Brain pericyte (primary cell): ENCODE measurements at regions not wholly inside any gene's neighbourhood (a gene's known extent, or its start where the extent isn't known, plus 50 kb on each side); places are given as distances from the start of the nearest gene placed in this dataset.
A peak's percentile ranks its signal among the peaks of the same experiment; 100 is the strongest.

Experiments
- DNase-seq: peaks from one replicate; pipeline ENCODE4 v3.0.0-alpha.2; 2012; ENCODE audit warnings: low read depth, low spot score

- no peak for DNase-seq
These were observed 192.5 kb downstream of the FOXD2 start for GRCh38 chr1:47630346-47630745.

- no peak for DNase-seq
These were observed 193.7 kb downstream of the FOXD2 start for GRCh38 chr1:47631411-47631995.

DNA sequence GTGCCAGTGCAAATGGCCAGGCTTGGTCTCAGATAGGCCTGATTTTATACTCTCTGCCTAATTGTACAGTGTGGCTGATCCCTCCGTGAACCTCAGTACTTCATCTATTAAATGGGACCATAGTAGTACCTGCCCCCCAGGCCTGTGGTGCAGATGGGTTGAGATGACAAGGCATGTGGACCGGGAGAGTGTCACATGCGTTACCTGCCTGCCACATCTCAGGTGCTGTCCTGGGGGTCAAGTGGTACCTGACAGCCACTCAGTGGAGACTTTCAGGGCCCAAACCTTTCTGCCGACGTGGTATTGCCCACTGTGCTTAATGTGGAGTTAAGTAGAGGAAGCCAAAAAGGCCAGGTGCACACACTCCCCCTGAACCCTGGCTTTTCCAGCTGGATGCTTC is 197.3 kb downstream of the FOXD2 start:
- no peak for DNase-seq

GRCh38 chr1:47635597-47635996 is 197.8 kb downstream of the FOXD2 start:
- no peak for DNase-seq

GRCh38 chr1:47637111-47637685 is 199.4 kb downstream of the FOXD2 start:
- DNase-seq = no peak

DNA sequence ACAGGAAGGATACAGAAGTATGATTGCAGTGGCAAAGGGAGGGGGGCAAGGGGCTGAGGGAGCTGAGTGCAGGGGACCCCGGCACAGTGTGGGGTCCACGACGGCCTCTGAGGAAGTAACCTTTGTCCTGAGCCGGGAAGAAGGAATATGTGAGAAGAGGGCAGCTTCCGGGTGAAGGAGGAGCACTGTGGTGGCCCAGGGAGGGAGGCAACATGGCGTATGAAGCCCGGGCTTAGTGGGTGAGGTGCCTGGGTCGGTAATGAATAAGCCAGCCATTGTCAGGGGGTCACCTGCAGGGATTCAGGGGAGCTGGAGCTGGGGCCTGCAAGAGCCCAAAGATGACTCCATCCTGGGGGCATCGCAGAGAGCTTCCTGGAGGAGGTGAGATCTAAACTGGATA is 200.4 kb downstream of the FOXD2 start:
- no peak for DNase-seq

- no peak for DNase-seq
These were observed 200.9 kb downstream of the FOXD2 start for GRCh38 chr1:47638713-47639112.

GRCh38 chr1:47643306-47644211 is 205.7 kb downstream of the FOXD2 start:
- no peak for DNase-seq

DNA sequence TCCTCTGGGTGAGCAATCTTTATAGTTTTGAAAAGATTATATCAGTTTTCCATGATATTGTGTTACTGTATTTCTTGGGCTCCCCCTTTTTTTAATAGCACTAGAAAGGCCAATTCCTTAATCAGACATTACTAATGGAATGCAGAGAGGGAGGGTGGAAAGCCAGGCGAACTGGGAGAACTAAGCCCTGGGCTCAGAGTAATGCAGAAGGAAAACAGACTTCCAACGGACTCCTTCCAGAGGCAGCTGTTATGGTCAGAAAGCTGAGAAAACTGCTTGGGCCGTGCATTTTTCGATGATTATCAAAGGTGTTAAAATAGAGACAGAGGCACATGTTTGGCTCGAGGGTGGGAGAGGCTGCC is 206.3 kb downstream of the FOXD2 start:
- no peak for DNase-seq

DNA sequence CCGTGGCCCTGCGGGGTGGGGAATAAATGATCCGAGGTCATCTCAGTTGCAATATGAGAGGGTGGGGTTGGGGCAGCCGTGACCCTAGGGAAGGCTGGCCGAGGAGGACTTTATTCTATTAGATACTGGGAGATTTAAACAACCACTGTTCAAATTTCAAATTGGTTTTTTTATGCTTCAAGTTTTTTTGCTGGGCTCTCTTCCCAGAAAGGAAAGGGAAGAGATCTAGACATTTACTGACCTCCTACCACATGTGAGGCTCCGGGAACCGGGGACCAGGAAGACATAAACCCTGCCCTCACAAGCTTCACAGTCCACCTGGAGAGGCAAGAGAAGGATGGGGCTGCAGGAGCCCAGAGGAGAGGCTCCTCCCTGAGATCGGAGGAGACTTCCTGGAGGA is 207.3 kb downstream of the FOXD2 start:
- DNase-seq = no peak

DNA sequence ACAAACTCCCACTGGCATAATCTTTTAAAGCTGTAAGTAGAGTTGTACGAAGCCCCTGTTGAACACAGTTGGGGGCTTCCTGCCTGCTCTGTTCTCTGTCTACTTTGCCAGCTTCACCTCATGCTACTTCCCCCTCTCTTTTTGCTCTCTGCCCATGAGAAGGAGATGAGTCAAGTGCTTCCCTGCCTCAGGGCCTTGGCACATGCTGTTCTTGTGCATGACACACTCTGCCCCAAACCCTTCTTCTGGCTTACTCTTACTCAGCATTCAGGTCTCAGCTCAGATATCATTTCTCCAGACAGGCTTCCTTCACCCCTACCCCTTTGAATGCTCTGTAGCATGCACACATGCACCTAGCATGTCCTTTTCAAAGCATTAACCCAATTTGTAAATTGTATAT is 208.8 kb downstream of the FOXD2 start:
- no peak for DNase-seq

DNA sequence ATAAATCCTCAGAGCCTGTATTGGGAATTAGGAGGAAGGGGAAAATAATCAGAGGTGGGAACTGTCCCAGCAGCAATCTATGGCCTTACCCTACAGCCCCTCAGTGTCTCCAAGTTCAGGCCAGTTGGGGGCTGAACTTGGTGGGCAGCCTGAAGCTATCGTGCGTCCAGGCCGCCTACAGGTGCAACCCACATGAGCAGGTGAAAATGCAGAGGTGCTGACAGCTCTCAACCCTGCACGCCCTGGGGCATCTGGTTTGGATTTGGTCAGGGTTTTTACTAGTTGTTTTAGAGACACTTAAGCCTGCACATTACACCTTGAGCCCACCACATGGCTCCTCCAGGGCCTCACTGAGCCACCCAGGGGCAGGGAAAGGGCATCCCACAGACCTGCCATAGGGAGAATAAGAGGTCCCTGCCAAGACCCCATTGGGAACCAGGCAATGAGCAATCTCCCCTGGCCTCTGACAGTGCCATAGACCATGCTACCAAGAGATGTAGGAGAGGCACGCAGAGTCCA is 209.5 kb downstream of the FOXD2 start:
- no peak for DNase-seq

- peak; percentile 39 for DNase-seq
These were observed 212.4 kb downstream of the FOXD2 start for GRCh38 chr1:47650205-47650604.

GRCh38 chr1:47650611-47651010 is 212.8 kb downstream of the FOXD2 start:
- DNase-seq = no peak

GRCh38 chr1:47651311-47652089 is 213.7 kb downstream of the FOXD2 start:
- DNase-seq = no peak

GRCh38 chr1:47655521-47656300 is 217.9 kb downstream of the FOXD2 start:
- DNase-seq = no peak

GRCh38 chr1:47656719-47657685 is 219.2 kb downstream of the FOXD2 start:
- peak; percentile 75 for DNase-seq

DNA sequence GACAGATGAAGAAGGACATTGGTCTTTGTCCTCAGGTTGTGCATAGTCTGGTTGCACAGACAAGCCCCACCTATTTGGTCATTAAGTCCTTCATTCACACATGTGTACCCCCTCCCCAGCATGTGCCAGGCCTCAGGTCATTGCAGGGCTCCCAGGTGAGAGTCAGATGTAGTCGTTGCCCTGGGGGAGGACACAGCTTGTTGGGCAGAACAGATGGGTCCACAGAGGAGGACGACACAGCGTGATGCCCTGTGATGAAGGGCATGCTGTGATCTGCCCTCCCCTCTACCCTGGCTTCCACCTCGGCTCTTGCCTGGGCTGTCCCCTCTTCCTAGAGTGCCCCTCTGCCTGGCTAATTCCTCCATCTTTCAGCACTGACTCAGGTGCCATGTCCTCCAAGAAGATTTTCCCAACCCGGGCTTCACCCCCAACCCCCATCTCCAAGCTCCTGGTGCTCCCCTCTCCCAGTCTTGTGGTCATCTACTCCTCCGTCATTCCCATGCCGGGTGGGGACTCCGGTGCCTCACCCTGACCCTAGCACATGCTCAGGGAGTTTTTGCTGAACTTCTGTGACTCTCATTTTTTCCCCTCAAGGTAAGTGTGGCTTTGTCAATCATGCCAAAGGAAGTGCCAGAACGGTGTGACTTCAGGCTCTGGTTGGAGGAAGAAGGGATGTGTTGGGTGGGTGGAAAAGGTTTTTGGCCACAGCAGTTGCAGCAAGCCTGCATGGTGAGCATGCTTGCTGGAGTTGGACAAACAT is 220.5 kb downstream of the FOXD2 start:
- no peak for DNase-seq

- no peak for DNase-seq
These were observed 221.3 kb downstream of the FOXD2 start for GRCh38 chr1:47659146-47659545.
